ENCODE measurements at regions not wholly inside any gene's neighbourhood (a gene's known extent, or its start where the extent isn't known, plus 50 kb on each side); places are given as distances from the start of the nearest gene placed in this dataset.
A peak's percentile ranks its signal among the peaks of the same experiment; 100 is the strongest.
"Not testable (repeated sequence)": the region's sequence is repeated elsewhere in the genome, so short reads cannot be mapped to it uniquely, and the experiment has no call there.

DNA sequence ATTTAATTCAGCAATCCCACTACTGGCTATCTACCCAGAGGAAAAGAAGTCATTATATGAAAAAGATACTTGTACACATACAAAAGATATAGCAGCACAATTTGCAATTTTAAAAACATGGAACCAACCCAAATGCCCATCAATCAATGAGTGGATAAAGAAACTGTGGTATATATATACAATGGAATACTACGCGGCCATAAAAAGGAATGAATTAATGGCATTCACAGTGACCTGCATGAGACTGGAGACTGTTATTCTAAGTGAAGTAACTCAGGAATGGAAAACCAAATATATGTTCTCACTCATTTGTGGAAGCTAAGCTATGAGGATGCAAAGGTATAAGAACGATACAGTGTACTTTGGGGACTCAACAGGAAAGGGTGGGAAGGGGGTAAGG lies 102.8 kb upstream of the KCNMA1 start:
- DNase-seq, result not testable (repeated sequence)

DNA sequence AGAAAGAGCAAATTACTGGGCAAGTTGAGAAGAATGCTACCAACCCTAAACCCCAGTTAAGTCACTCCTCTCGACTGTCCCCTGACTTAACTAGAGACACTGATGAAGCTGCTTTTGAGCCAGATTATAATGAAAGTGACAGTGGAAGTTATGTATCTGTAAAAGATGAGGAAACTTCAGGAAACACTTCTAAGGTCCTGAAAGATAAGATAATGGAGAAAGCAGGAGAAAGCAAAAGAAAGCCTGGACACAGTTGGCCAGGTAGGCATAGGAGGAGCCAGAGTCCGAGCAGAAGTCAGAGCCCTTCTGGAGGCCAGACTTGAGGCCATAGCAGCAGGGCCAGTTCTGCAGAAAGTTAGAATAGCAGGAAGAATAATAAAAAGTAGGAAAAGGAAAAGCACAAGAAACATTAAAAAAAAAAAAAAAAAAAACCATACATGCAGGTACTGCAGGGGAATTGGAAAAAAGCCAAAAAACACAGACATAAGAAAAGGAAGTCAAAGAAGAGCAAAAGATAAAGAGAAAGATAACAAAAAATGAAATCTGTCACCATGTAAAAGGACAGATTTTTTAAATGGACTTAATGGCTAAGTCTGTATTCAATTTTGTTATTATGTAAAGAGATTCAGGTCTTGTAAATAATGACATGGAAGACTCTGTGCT lies 101.0 kb upstream of the KCNMA1 start:
- DNase-seq, result no peak

DNA sequence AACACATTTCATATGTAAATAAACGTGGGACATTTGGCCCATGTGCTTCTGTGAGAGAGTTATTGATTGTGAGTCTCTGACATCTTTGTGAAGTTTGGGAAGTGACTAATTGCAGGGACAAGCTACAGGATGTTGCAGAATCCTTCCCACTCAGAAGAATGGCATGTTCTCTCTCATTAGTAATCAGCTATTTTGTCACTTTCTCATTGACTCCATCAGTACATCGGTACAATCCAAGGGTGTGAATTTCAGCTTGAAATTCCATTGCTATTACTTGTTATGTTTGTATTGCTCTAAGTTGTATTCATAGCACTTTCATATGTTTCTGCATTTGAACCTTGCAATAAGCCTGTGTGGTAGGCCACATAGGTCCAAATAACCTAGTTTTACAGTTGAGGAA lies 100.0 kb upstream of the KCNMA1 start:
- DNase-seq, result no peak

DNA sequence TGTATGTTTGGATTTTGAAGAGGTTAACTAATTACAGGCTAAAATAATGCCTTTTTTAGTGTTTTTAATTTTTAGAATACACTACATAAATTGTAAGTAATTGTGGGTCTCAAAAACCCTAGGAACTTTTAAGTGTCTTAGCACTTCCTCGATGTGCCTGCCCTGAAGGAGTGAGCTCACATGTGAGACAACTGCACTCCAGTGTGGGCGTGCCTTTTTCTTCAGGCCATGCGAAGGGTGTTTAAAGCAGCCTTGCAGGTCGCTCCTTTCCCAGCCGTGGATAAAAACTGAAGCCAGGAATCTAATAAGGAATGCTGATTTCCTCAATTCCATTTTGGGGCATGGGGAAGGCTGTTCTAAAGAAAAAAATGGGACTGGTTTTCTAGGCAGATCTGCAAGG lies 97.5 kb upstream of the KCNMA1 start:
- DNase-seq, result not testable (repeated sequence)

GRCh38 chr10:77732213-77733003 lies 94.8 kb upstream of the KCNMA1 start:
- no peak for DNase-seq

DNA sequence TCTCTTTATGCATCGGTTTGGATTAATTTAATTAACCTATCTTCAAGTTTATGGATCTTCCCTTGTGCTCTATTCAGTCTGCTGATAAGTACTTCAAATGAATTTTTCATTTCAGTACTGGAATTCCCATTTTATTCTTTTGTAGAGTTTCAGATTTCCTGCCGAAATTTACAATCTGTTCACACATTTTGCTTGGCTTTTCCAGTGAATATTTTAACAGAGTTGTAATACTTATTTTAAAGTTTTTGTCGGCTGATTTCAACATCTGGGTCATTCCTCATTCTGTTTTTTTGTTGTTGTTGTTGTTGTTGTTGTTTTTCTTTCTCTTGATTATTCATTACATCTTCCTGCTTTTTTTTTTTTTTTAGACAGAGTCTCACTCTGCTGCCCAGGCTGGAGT lies 89.9 kb upstream of the KCNMA1 start:
- no peak for DNase-seq

GRCh38 chr10:77726732-77727131 lies 89.1 kb upstream of the KCNMA1 start:
- no peak for DNase-seq

DNA sequence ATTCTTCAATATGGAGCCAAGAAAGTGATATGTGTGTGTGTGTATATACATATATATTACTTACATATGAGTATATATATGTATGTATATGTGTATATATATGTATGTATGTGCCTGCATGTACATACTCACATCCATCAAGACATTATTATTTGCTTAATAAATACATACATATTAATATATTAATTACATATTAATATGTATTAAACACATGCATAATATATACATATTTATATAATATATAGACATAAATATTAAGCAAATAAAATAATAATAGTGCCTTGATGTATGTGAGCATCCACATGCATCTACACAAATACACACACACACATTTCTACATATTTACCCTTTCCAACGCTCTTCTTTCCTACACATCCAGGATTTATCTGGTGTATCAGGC lies 88.7 kb upstream of the KCNMA1 start:
- DNase-seq, result no peak

GRCh38 chr10:77724820-77725219 lies 87.2 kb upstream of the KCNMA1 start:
- no peak for DNase-seq

DNA sequence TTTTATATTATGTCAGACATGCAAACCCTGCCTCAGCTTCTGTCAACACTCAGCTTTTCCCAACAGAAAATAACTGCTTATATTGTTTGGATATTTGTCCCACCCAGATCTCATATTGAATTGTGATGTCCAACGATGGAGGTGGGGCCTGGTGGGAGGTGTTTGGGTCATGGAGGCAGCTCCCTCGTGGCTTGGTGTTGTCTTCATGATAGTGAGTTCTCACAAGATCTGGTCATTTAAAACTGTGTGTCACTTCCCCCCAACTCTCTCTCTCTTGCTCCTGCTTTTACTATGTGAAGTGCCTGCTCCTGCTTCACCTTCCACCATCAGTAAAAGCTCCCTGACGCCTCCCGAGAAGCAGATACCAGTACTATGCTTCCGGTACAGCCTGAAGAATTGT lies 85.8 kb upstream of the KCNMA1 start:
- no peak for DNase-seq

- DNase-seq, result not testable (repeated sequence)
These were observed 85.3 kb upstream of the KCNMA1 start for GRCh38 chr10:77722956-77723355.

DNA sequence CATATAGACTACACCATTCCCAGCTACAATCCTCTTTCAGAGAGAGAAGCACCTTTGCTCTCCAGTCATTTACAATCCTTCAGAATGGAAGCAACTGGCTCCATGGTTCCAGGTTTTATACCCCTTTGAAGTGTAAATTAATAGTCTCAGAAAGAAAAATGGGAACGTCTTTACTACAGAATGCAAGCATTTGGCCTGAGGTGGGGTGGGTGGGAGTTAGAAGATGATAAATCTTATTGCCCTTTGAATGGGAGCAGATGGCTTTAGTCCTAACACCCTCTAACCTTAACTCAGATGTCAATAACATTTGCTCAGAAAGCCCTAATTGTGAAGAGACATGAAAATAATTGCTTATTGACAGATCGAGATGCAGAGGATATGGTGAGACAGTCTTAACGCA lies 84.2 kb upstream of the KCNMA1 start:
- no peak for DNase-seq

DNA sequence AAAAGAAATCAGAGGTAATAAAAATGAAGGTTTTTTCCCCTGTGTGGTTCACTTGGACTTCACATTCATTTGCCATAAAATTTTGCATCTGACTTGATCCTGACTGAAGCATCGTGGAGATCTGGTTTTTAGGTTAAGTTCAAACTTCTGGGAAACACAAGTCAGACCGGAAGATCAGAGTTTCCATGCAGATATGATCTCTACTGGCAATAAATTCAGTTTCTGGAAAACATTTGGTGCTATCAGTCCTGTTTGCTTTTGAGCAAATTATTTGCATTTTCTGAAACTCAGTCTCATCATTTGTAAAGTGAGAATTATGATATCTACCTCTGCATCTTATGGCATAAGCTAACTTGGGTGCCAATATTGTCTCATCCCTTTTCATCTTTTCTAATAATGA lies 81.3 kb upstream of the KCNMA1 start:
- no peak for DNase-seq

- DNase-seq, result not testable (repeated sequence)
These were observed 80.7 kb upstream of the KCNMA1 start for GRCh38 chr10:77718312-77718711.

- no peak for DNase-seq
These were observed 79.7 kb upstream of the KCNMA1 start for GRCh38 chr10:77717336-77717735.

- no peak for DNase-seq
These were observed 79.1 kb upstream of the KCNMA1 start for GRCh38 chr10:77716458-77717317.

DNA sequence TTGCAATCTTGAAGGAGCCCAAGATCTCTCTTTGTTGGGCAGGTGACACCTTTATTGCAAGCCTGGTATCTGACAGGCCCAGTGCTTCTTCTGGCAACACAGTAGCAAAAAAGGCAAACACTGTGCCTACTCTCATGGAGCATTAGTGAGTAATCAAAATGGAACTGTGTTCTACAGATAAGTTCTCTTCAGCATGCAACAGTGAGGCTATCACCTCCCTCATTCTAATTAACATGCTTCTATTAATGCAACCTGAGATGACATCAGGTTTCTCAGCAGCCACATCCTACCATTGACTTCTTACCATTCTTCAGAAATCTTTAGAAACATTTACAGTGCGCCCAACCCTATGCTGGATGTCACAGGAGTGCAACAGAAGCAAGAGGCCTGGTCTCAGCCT lies 77.9 kb upstream of the KCNMA1 start:
- DNase-seq, result no peak

DNA sequence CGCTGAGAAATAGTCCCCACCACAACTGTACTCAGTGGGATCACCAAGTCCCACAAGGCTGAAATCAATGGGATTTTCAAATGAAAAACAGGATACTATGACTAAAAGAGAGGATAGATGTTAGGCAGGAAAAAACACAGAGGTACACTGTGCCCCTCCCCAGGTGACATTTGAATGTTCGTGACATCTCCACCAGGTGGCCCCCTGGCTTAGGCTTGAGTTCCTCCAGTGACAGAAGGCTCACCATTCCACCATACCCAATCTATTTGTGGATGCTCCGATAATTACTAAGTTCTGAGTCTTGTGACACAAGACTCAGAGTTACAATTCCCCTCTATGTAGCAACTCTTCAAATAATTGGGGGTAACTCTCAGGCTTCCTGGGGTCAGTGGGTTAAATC lies 77.5 kb upstream of the KCNMA1 start:
- DNase-seq, result no peak

DNA sequence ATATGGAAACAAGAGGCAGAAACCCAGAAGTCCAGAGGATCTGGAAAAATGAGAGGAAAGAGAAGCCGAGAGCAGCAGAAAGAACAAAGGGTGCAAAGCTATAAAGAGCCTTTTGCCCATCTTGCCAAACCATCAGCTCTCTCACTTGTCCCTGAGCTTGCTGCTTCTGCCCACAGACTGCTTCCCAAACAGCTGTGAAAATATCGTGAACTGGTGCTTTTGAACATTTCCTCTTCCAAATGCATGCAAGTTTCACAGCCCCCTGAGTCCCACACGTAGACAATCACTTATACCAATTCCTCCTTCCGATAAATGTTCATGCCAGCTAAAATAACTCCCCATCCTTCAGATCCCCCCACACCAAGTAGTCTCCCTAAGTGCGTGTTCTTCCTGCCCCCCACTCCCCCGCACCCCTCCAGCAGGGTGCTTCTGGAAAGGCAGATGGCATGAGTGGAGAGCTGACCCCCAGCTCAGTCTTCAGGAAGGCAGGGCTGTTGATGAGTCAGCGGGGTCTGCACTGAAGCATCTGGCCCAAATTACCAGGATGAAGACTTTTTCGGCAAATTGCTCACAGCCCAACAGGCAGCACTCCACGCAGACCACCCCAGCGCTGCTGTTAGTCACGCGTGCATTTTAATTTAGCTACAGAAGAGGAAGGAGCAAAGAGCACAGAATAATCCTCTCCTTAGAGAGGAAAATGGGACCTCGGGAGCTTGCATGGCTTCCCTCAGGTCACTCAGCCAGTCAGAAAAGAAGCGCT lies 76.1 kb upstream of the KCNMA1 start:
- DNase-seq, result no peak

DNA sequence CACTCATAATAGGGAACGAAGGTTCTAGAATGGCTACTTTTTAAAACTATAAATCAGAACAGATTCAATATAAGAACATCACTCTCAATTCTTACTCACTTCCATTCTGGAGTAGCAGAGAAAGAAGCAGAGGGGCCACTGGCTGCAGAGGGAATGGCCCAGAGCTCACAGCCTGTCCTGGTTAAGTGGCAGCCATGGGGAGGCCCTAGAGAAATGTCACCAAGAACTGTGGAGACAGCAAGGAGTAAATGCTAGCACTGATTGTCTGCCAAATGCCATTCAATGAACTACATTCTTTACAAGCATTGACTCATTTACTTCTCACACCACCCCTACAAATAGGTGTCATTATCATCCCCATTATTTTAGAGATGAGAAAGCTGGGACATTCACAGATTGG lies 74.6 kb upstream of the KCNMA1 start:
- no peak for DNase-seq

- DNase-seq, result no peak
These were observed 74.1 kb upstream of the KCNMA1 start for GRCh38 chr10:77711683-77712049.

- DNase-seq, result peak; percentile 84
These were observed 73.4 kb upstream of the KCNMA1 start for GRCh38 chr10:77710759-77711682.

Data from activated CD4-positive, CD25-positive, alpha-beta regulatory T cell treated with anti-CD3 and anti-CD28 coated beads, Interleukin-2, amount 50 U/mL, for 72 hours (primary cell).